GM13977 (cell line): ENCODE measurements at regions not wholly inside any gene's neighbourhood (a gene's known extent, or its start where the extent isn't known, plus 50 kb on each side); places are given as distances from the start of the nearest gene placed in this dataset.

Source experiments
- DNase-seq: peaks from one replicate; pipeline ENCODE4 v3.0.0; 2012; ENCODE audit warnings: low spot score
- in situ Hi-C: fragments of 300-500 bp; cut with MboI; formaldehyde crosslinking; loops from one replicate; pipeline ENCODE4 v1.12.0; 2022; ENCODE audit warnings: low sequenced_read_pairs, low pct_unique_long_range_greater_than_20kb, mixed read lengths, inconsistent platforms; ENCODE audit not compliant: unreplicated experiment
- TF ChIP-seq, protein P1 (sequence below): IDR thresholded peaks from 2 replicates; pipeline ENCODE4 v1.5.1; 2012; ENCODE audit warnings: mild to moderate bottlenecking, control low read depth; ENCODE audit not compliant: insufficient read depth; ENCODE audit errors: extremely low read depth, missing control alignments

DNA sequence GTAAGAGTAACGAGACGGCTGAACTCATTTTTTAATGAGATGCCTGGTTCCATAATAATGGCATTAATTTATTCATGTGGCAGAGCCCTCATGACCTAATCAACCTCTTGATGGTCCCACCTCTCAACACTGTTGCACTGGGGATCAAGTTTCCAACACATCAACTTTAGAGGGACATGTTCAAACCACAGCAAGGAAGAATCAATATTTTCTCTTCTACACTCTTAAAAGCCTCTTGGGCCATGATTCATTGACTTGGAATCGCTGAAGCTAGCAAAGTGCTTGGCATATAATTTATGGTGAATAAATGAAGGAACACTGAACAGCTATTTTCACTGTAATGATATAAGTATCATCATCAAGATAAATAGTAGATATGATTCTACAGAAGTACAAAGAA, 333.0 kb downstream of the TNS1 start:
- TF ChIP-seq, protein P1, sequence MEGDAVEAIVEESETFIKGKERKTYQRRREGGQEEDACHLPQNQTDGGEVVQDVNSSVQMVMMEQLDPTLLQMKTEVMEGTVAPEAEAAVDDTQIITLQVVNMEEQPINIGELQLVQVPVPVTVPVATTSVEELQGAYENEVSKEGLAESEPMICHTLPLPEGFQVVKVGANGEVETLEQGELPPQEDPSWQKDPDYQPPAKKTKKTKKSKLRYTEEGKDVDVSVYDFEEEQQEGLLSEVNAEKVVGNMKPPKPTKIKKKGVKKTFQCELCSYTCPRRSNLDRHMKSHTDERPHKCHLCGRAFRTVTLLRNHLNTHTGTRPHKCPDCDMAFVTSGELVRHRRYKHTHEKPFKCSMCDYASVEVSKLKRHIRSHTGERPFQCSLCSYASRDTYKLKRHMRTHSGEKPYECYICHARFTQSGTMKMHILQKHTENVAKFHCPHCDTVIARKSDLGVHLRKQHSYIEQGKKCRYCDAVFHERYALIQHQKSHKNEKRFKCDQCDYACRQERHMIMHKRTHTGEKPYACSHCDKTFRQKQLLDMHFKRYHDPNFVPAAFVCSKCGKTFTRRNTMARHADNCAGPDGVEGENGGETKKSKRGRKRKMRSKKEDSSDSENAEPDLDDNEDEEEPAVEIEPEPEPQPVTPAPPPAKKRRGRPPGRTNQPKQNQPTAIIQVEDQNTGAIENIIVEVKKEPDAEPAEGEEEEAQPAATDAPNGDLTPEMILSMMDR = no peak
- in situ Hi-C loops = no loop called here
- no peak for DNase-seq

DNA sequence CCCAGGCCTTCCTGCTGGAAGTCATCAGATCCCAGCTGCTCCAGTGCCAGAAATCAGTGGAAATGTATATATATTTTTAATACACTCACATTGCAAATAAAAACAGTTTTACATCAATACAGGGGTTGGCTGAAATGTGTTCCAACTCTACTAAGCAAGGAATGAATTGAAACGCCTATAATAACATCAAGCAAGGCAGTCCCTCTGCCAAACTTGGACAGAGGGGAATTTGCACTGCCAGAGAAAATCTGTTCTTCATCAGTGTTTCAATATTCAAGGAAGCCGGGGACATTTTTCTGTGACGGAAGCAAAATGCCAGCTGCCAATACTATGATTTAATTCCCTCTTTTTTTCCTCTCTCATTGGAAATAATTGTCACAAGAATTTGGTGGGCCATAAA, 335.3 kb downstream of the TNS1 start:
- TF ChIP-seq, protein P1 = no peak
- in situ Hi-C loops = no loop called here
- DNase-seq = no peak

DNA sequence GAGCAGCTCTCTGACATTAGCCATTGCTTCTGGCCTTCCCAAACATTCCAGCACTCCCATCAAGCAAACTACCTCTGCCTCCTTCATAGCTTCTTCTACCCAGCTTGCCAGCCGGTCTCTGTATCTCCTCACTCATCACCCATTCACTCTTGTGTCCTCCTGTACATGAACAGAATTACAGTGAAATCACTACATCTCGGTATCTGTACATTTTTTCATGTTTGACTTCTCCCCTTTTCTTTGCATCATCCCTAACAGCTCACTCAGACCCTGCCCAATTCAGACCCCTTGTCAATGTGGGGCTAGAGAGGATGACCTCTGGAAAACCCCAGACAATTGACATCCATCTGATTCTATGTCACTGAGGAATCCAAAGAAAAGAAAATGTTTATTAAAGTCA, 335.8 kb downstream of the TNS1 start:
- TF ChIP-seq, protein P1 = no peak
- DNase-seq = no peak
- in situ Hi-C loops = no loop called here

DNA sequence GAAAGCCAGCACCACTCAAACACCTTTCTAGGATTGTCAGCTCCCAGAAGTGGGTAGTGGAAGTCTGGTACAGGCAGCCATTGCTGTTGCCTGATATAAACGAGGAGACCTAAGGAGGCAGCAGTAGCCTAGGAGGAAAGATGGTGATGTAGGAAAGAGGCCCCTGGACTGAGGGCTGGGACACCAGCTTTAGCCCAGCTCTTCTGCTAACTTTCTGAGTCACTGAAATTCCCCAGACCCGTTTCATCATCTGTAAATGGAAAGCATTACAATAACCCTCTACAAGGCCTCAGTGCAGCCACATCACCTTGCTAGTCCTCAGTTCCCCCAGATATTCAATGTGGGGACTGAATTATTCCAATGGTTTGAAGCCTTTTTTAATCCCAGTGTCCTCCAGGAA, 336.5 kb downstream of the TNS1 start:
- in situ Hi-C loops = no loop called here
- TF ChIP-seq, protein P1 = no peak
- DNase-seq = peak; percentile 34

DNA sequence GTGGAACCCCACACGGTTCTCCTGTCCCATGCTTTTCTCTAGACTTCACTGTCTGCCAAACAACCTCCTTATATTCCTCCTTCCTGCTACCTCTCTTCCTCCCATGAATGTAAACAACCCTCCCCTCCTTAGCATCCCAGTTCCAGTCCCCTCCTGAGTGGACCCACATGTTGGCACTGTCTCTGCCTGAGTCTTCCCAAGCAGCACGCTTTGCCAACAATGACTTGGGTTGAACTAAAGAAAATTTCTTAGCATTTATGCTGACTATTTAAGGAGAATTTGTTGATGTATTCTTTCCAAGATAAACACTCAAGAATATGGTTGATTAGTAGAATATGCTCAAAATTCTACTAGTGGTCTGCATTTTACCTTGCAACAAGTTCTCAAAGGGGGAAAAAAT, 338.0 kb downstream of the TNS1 start:
- TF ChIP-seq, protein P1 = no peak
- no peak for DNase-seq
- in situ Hi-C loops = no loop called here

DNA sequence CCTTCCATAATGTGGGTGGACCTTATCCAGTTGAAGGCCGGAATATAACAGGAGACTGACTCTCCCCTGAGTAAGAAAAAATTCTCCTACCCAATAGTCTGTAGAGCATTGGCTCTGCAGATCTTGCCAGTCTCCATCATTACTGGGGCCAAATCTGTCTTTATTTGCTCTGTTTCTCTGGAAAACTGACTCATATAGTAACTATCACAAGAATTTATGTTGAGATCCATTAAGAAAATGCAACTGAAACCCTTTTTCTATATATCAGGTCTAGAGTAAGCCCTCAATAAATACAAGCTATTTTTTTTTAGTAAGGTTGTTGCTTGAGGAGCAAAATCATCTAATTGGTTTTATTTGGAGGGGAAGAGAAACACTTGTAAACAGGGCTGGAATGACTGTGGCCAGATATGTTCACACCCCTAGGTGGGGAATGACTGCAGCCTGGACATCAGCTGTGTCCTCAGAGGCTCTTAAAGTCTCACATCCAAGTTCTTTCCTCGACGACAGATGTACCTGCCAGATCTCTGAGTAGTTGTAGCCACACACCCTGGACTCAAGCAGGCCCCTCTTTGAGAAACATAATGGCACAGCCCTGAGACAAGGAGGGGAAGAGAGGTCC, 339.7 kb downstream of the TNS1 start:
- in situ Hi-C loops = no loop called here
- TF ChIP-seq, protein P1 = no peak
- no peak for DNase-seq
